GM21723 (cell line): ENCODE measurements at regions not wholly inside any gene's neighbourhood (a gene's known extent, or its start where the extent isn't known, plus 50 kb on each side); places are given as distances from the start of the nearest gene placed in this dataset.
"Not testable (repeated sequence)": the region's sequence is repeated elsewhere in the genome, so short reads cannot be mapped to it uniquely, and the experiment has no call there.

ENCODE experiments used
- ATAC-seq: cut with Tn5 transposase; IDR thresholded peaks from one replicate; pipeline ENCODE4 v1.9.1; 2021; ENCODE audit warnings: mild to moderate bottlenecking, moderate library complexity; ENCODE audit not compliant: unreplicated experiment

GRCh38 chr6:115643762-115644161 is 416.9 kb downstream of the FRK start:
- no peak for ATAC-seq

- no peak for ATAC-seq
Measured at GRCh38 chr6:115634887-115635286, 425.8 kb downstream of the FRK start.

- ATAC-seq, result no peak
Measured at GRCh38 chr6:115634131-115634530, 426.6 kb downstream of the FRK start.

- ATAC-seq, result no peak
Measured at GRCh38 chr6:115631028-115631427, 429.7 kb downstream of the FRK start.

GRCh38 chr6:115630424-115631024 is 430.2 kb downstream of the FRK start:
- no peak for ATAC-seq

GRCh38 chr6:115629415-115629814 is 431.3 kb downstream of the FRK start:
- ATAC-seq, result no peak

- no peak for ATAC-seq
Measured at GRCh38 chr6:115618256-115618655, 442.4 kb downstream of the FRK start.

GRCh38 chr6:115617031-115617430 is 443.7 kb downstream of the FRK start:
- no peak for ATAC-seq

- no peak for ATAC-seq
Measured at GRCh38 chr6:115613488-115613887, 447.2 kb downstream of the FRK start.

GRCh38 chr6:115612796-115613479 is 447.8 kb downstream of the FRK start:
- ATAC-seq, result no peak

- no peak for ATAC-seq
Measured at GRCh38 chr6:115612216-115612615, 448.5 kb downstream of the FRK start.

- ATAC-seq, result no peak
Measured at GRCh38 chr6:115610696-115611095, 450.0 kb downstream of the FRK start.

- no peak for ATAC-seq
Measured at GRCh38 chr6:115609111-115609510, 451.6 kb downstream of the FRK start.

- no peak for ATAC-seq
Measured at GRCh38 chr6:115602466-115602865, 458.2 kb downstream of the FRK start.

- ATAC-seq, result no peak
Measured at GRCh38 chr6:115601509-115601908, 459.2 kb downstream of the FRK start.

GRCh38 chr6:115601064-115601463 is 459.6 kb downstream of the FRK start:
- no peak for ATAC-seq

GRCh38 chr6:115594891-115595290 is 465.8 kb downstream of the FRK start:
- ATAC-seq, result no peak

- no peak for ATAC-seq
Measured at GRCh38 chr6:115592025-115592424, 468.7 kb downstream of the FRK start.

GRCh38 chr6:115589072-115589471 is 471.6 kb downstream of the FRK start:
- not testable (repeated sequence) for ATAC-seq

GRCh38 chr6:115583290-115583689 is 477.4 kb downstream of the FRK start:
- no peak for ATAC-seq

- no peak for ATAC-seq
Measured at GRCh38 chr6:115582386-115582785, 478.3 kb downstream of the FRK start.

- ATAC-seq, result not testable (repeated sequence)
Measured at GRCh38 chr6:115579565-115579964, 481.1 kb downstream of the FRK start.

GRCh38 chr6:115577270-115577669 is 483.4 kb downstream of the FRK start:
- no peak for ATAC-seq
